GM12872 (cell line): ENCODE measurements at regions not wholly inside any gene's neighbourhood (a gene's known extent, or its start where the extent isn't known, plus 50 kb on each side); places are given as distances from the start of the nearest gene placed in this dataset.

ENCODE experiments used
- CTCF ChIP-seq: IDR thresholded peaks from 3 replicates; pipeline ENCODE4 v1.5.1; 2011; ENCODE audit warnings: low read depth, mild to moderate bottlenecking, low read length, moderate library complexity; ENCODE audit not compliant: insufficient read depth

- no peak for TF ChIP-seq CTCF
Measured at GRCh38 chr1:178645157-178645807, 79.8 kb upstream of the RALGPS2 start.

- TF ChIP-seq CTCF = no peak
Measured at GRCh38 chr1:178645808-178646200, 79.2 kb upstream of the RALGPS2 start.

GRCh38 chr1:178646821-178647220 lies 78.2 kb upstream of the RALGPS2 start:
- no peak for TF ChIP-seq CTCF

GRCh38 chr1:178648151-178648550 lies 76.9 kb upstream of the RALGPS2 start:
- TF ChIP-seq CTCF = no peak

- TF ChIP-seq CTCF = no peak
Measured at GRCh38 chr1:178649582-178650350, 75.3 kb upstream of the RALGPS2 start.

GRCh38 chr1:178650934-178651511 lies 74.0 kb upstream of the RALGPS2 start:
- TF ChIP-seq CTCF = no peak

GRCh38 chr1:178651742-178652141 lies 73.3 kb upstream of the RALGPS2 start:
- no peak for TF ChIP-seq CTCF
